Smooth muscle cell (in vitro differentiated cells): ENCODE measurements at regions not wholly inside any gene's neighbourhood (a gene's known extent, or its start where the extent isn't known, plus 50 kb on each side); places are given as distances from the start of the nearest gene placed in this dataset.
"Not testable (repeated sequence)": the region's sequence is repeated elsewhere in the genome, so short reads cannot be mapped to it uniquely, and the experiment has no call there.

Experiments
- DNase-seq: peaks from one replicate; lab custom pipeline; 2025; ENCODE audit not compliant: unreplicated experiment; lab: John Stamatoyannopoulos, UW
- H2AFZ ChIP-seq: fragments of 200-600 bp; sonication (generic); 2 replicates; pipeline ENCODE4 v1.6.0; 2016; ENCODE audit warnings: antibody characterized with exemption, low read depth, mild to moderate bottlenecking
- H3F3A ChIP-seq: fragments of 200-600 bp; sonication (generic); 2 replicates; pipeline ENCODE4 v1.6.0; 2017; ENCODE audit warnings: antibody characterized with exemption, low read depth
- H3K27ac ChIP-seq: fragments of 200-600 bp; sonication (generic); 2 replicates; pipeline ENCODE4 v1.5.1; 2016; ENCODE audit warnings: low read depth, mild to moderate bottlenecking
- H3K27me3 ChIP-seq: fragments of 200-600 bp; sonication (generic); 2 replicates; pipeline ENCODE4 v1.6.1; 2016; ENCODE audit warnings: low read depth, mild to moderate bottlenecking
- H3K36me3 ChIP-seq: fragments of 200-600 bp; sonication (generic); 2 replicates; pipeline ENCODE4 v1.5.1; 2016; ENCODE audit warnings: low read depth
- H3K4me1 ChIP-seq: fragments of 200-600 bp; sonication (generic); 2 replicates; pipeline ENCODE4 v1.5.1; 2016; ENCODE audit warnings: low read depth
- H3K4me2 ChIP-seq: fragments of 200-600 bp; sonication (generic); 2 replicates; pipeline ENCODE4 v1.6.0; 2016; ENCODE audit warnings: mild to moderate bottlenecking
- H3K4me3 ChIP-seq: fragments of 200-600 bp; sonication (generic); 2 replicates; pipeline ENCODE4 v1.5.1; 2016; ENCODE audit warnings: mild to moderate bottlenecking
- H3K79me2 ChIP-seq: fragments of 200-600 bp; sonication (generic); 2 replicates; pipeline ENCODE4 v1.6.0; 2016; ENCODE audit warnings: low read depth, mild to moderate bottlenecking
- H3K9ac ChIP-seq: fragments of 200-600 bp; sonication (generic); 2 replicates; pipeline ENCODE4 v1.6.0; 2016; ENCODE audit warnings: low read depth
- H3K9me3 ChIP-seq: fragments of 200-600 bp; sonication (generic); replicated peaks from 2 replicates; pipeline ENCODE4 v1.5.1; 2016; ENCODE audit warnings: low read depth
- H4K20me1 ChIP-seq: fragments of 200-600 bp; sonication (generic); 2 replicates; pipeline ENCODE4 v1.6.0; 2016; ENCODE audit warnings: low read depth
- CTCF ChIP-seq: fragments of 200-600 bp; sonication (generic); IDR thresholded peaks from 2 replicates; pipeline ENCODE4 v1.5.1; 2017; ENCODE audit warnings: borderline replicate concordance, mild to moderate bottlenecking, antibody characterized with exemption; ENCODE audit not compliant: insufficient read depth, poor library complexity, severe bottlenecking
- WGBS: methylation state at CpG from one replicate; pipeline ENCODE4 v1.1.7; 2016; ENCODE audit warnings: low lambda C conversion rate; 5-methylcytosine and 5-hydroxymethylcytosine counted together

DNA sequence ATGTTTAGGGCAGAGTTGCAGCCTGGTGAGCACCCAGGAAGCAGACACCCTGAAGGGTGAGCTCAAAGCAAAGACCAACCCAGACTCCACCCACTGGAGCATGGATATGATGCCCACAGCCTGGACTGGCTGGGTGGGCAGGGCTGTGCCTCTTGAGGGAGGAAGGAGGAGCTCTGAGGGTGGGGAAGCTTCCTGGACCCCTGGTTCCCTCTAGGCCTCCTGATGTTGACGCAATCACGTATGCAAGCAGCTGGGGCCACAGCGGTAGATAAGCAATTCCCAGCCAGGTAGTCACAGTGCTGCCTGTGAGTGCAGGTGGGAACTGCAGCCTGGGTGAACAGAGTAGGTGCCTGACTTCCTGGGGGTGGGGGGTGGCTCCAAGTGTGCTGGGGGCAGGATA lies 271.5 kb downstream of the CDK5RAP2 start:
- Histone ChIP-seq H3K79me2 (no peaks in the 10 kb centered on the region), H3K36me3 (no peaks in the 10 kb centered on the region), H3K9ac (no peak overlapping the region), H2AFZ (no peak overlapping the region), H4K20me1 (no peaks in the 10 kb centered on the region), H3K9me3 (no peaks in the 10 kb centered on the region), H3K4me1 (no peaks in the 10 kb centered on the region), H3K27ac (no peak overlapping the region), H3K4me2 (no peak overlapping the region), H3K27me3 (peaks cover 11% of the 10 kb centered on the region), H3K4me3 (no peak overlapping the region), H3F3A (no peaks in the 10 kb centered on the region)
- WGBS = 40% methylated on average over 3 of the region's 3 CpGs
- DNase-seq = no peak
- no peak for TF ChIP-seq CTCF

DNA sequence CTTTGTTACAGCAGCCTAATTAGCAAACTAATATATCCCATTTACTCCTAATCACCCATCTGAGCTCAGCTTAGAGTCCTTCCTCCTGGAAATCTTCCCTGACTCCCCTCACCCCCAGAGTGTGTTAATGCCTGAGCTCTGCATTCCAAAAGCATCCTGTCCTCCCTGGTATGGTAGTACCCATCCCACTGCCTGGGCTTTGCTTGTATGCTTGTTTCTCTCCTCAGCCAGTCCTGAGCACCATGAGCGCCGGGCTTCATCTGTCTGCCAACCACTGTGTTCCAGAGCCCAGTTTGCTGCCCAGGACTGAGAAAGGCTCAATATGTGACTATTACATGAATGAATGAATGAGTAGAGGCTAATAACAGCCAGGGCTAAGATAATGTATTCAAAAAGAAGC lies 272.4 kb downstream of the CDK5RAP2 start:
- Histone ChIP-seq H3K9me3 (no peaks in the 10 kb centered on the region), H3K4me2 (no peak overlapping the region), H3K27me3 (peaks cover 11% of the 10 kb centered on the region), H3K4me1 (no peaks in the 10 kb centered on the region), H3K27ac (no peak overlapping the region), H4K20me1 (no peaks in the 10 kb centered on the region), H3F3A (no peaks in the 10 kb centered on the region), H3K4me3 (no peak overlapping the region), H3K9ac (no peak overlapping the region), H3K79me2 (no peaks in the 10 kb centered on the region), H3K36me3 (no peaks in the 10 kb centered on the region), H2AFZ (no peak overlapping the region)
- DNase-seq = no peak
- 93% methylated on average over 2 of the region's 2 CpGs for WGBS
- TF ChIP-seq CTCF = no peak

GRCh38 chr9:120306561-120306960 lies 273.4 kb downstream of the CDK5RAP2 start:
- no peaks in the 10 kb centered on the region for H4K20me1 ChIP-seq
- no peaks in the 10 kb centered on the region for H3K36me3 ChIP-seq
- no peak for TF ChIP-seq CTCF
- no peak overlapping the region for H2AFZ ChIP-seq
- H3K27me3 ChIP-seq = peaks cover 11% of the 10 kb centered on the region
- H3K4me1 ChIP-seq = no peaks in the 10 kb centered on the region
- H3K9ac ChIP-seq = no peak overlapping the region
- no peaks in the 10 kb centered on the region for H3K79me2 ChIP-seq
- 84% methylated on average over 3 of the region's 3 CpGs for WGBS
- no peak overlapping the region for H3K4me3 ChIP-seq
- no peak overlapping the region for H3K27ac ChIP-seq
- H3K4me2 ChIP-seq = no peak overlapping the region
- no peaks in the 10 kb centered on the region for H3F3A ChIP-seq
- no peaks in the 10 kb centered on the region for H3K9me3 ChIP-seq
- no peak for DNase-seq

GRCh38 chr9:120306088-120306487 lies 273.9 kb downstream of the CDK5RAP2 start:
- no peaks in the 10 kb centered on the region for H3K9me3 ChIP-seq
- DNase-seq = no peak
- no peak overlapping the region for H3K9ac ChIP-seq
- no peaks in the 10 kb centered on the region for H3K4me1 ChIP-seq
- 72% methylated on average over 3 of the region's 3 CpGs for WGBS
- no peaks in the 10 kb centered on the region for H3K36me3 ChIP-seq
- no peaks in the 10 kb centered on the region for H3K79me2 ChIP-seq
- H3K4me2 ChIP-seq = no peak overlapping the region
- no peaks in the 10 kb centered on the region for H3F3A ChIP-seq
- peaks cover 11% of the 10 kb centered on the region for H3K27me3 ChIP-seq
- no peak overlapping the region for H3K4me3 ChIP-seq
- H2AFZ ChIP-seq = no peak overlapping the region
- no peak overlapping the region for H3K27ac ChIP-seq
- TF ChIP-seq CTCF = no peak
- H4K20me1 ChIP-seq = no peaks in the 10 kb centered on the region

DNA sequence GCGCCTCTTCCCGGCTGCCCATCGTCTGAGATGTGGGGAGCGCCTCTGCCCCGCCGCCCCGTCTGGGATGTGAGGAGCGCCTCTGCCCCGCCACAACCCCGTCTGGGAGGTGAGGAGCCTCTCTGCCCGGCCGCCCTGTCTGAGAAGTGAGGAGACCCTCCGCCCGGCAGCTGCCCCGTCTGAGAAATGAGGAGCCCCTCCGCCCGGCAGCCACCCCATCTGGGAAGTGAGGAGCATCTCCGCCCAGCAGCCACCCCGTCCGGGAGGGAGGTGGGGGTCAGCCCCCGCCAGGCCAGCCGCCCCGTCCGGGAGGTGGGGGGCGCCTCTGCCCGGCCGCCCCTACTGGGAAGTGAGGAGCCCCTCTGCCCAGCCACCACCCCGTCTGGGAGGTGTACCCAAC lies 275.1 kb downstream of the CDK5RAP2 start:
- H3K36me3 ChIP-seq, H2AFZ ChIP-seq, H3K9ac ChIP-seq, H3F3A ChIP-seq, H4K20me1 ChIP-seq, H3K27ac ChIP-seq, H3K79me2 ChIP-seq, H3K9me3 ChIP-seq, DNase-seq, H3K4me3 ChIP-seq, H3K4me1 ChIP-seq, H3K4me2 ChIP-seq: not testable (repeated sequence)
- peaks cover 11% of the 10 kb centered on the region for H3K27me3 ChIP-seq
- 100% methylated on average over 9 of the region's 28 CpGs for WGBS
